ENCODE measurements at regions not wholly inside any gene's neighbourhood (a gene's known extent, or its start where the extent isn't known, plus 50 kb on each side); places are given as distances from the start of the nearest gene placed in this dataset.

DNA sequence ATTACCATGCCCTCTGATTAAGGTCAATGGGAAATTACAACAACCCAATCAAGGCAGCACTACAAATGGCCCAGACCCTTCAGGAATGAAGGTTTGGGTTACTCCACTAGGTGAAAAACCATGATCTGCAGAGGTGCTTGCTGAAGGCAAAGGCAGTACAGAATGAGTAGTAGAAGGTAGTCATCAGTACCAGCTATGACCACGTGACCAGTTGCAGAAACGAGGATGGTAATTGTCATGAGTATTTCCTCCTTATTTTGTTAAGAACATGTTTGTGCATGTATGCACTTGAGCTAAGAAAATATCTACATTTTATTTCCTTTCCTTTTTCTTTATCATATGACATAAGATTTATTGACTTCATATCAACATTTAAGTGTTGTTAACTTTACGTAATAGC is 607.1 kb downstream of the KCNT2 start:
- Mint-ChIP-seq H3K36me3 (ENCODE audit: low read depth) (no peaks in the 10 kb centered on the region), H3K9me3 (no peaks in the 10 kb centered on the region), H3K4me1 (ENCODE audit: low read depth) (no peaks in the 10 kb centered on the region), H3K27me3 (no peaks in the 10 kb centered on the region), H3K27ac (no peak overlapping the region), H3K4me3 (no peak overlapping the region)
- ATAC-seq = no peak
- TF ChIP-seq, protein P1, sequence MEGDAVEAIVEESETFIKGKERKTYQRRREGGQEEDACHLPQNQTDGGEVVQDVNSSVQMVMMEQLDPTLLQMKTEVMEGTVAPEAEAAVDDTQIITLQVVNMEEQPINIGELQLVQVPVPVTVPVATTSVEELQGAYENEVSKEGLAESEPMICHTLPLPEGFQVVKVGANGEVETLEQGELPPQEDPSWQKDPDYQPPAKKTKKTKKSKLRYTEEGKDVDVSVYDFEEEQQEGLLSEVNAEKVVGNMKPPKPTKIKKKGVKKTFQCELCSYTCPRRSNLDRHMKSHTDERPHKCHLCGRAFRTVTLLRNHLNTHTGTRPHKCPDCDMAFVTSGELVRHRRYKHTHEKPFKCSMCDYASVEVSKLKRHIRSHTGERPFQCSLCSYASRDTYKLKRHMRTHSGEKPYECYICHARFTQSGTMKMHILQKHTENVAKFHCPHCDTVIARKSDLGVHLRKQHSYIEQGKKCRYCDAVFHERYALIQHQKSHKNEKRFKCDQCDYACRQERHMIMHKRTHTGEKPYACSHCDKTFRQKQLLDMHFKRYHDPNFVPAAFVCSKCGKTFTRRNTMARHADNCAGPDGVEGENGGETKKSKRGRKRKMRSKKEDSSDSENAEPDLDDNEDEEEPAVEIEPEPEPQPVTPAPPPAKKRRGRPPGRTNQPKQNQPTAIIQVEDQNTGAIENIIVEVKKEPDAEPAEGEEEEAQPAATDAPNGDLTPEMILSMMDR (IDR thresholded peaks at IDR 0.05) = no peak
- POLR2A ChIA-PET = no interaction called here
- CTCF ChIA-PET = no interaction called here
- intact Hi-C loops (cut with micrococcal nuclease) = no loop called here
- no peak for DNase-seq

DNA sequence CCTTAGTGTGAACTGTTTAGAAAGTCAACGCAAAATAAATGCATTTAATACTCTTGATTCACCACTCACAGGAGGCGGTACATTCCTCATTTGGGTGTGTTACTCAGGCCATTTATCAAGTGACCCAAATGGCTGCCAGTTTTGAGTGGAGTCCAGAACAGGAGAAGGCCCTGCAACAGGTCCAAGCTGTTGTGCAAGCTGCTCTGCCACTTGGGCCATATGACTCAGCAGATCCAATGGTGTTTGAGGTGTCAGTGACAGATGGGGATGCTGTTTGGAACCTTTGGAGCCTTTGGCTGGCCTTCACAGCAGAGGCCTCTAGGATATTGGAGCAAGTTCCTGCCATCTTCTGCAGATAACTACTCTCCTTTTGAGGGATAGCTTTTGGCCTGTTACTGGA is 609.2 kb downstream of the KCNT2 start:
- no peak overlapping the region for H3K4me3 Mint-ChIP-seq
- no peak overlapping the region for H3K27ac Mint-ChIP-seq

DNA sequence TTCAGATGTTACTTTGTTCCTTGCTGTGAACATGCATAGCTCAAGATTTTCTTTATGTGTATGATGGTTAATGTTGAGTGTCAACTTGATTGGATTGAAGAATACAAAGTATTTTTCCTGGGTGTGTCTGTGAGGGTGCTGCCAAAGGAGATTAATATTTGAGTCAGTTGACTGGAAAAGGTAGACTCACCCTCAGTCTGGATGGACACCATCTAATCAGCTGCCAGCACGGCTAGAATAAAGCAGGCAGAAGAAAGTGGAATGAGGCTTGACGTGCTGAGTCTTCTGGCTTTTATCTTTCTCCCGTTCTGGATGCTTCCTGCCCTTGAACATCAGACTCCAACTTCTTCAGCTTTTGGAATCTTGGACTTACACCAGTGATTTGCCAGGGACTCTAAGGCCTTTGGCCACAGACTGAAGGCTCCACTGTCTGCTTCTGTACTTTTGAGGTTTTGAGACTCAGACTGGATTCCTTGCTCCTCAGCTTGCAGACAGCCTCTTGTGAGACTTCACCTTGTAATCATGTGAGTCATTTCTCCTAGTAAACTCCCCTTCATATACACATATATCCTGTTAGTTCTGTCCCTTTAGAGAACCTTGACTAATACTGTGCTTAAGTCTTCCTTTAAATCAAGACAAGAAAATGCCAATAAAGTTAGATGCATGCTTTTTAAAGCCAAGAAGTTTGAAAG is 626.6 kb downstream of the KCNT2 start:
- Mint-ChIP-seq H3K4me3 (no peak overlapping the region), H3K9me3 (no peaks in the 10 kb centered on the region), H3K27ac (no peak overlapping the region), H3K4me1 (ENCODE audit: low read depth) (no peaks in the 10 kb centered on the region), H3K36me3 (ENCODE audit: low read depth) (no peaks in the 10 kb centered on the region), H3K27me3 (no peaks in the 10 kb centered on the region)
- ATAC-seq (no peak), DNase-seq (no peak)
- ChIA-PET POLR2A (no interaction called here), CTCF (no interaction called here)
- intact Hi-C loops (cut with micrococcal nuclease) = no loop called here
- TF ChIP-seq, protein P1 (IDR thresholded peaks at IDR 0.05) = no peak

More for the DNA sequence above, 609.2 kb downstream of the KCNT2 start:
- no peak for ATAC-seq
- ChIA-PET POLR2A (no interaction called here), CTCF (no interaction called here)
- H3K27me3 Mint-ChIP-seq = no peaks in the 10 kb centered on the region
- no peaks in the 10 kb centered on the region for H3K4me1 Mint-ChIP-seq (ENCODE audit: low read depth)
- no peaks in the 10 kb centered on the region for H3K36me3 Mint-ChIP-seq (ENCODE audit: low read depth)
- DNase-seq = no peak
- no peaks in the 10 kb centered on the region for H3K9me3 Mint-ChIP-seq
- TF ChIP-seq, protein P1 (IDR thresholded peaks at IDR 0.05) = no peak
- intact Hi-C loops (cut with micrococcal nuclease) = no loop called here

DNA sequence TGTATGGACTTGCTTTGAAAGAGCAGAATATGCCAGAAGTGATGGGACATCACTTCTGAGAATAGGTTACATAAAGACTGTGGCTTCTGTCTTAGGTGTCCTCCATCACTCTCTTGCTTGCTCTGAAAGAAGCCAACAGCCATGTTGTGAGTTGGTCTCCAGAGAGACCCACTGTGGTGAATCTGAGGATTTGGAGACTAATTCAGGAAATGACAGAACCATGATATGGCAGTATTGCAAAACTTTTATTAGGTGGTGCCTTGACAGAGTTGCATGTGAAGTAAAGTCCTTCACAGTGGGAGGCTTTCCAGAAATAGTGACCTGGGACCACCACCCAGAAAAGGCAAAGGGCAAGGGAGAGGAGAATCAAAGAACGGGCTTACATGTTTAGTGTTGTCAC is 628.6 kb downstream of the KCNT2 start:
- CTCF ChIA-PET = no interaction called here
- intact Hi-C loops (cut with micrococcal nuclease) = no loop called here
- Mint-ChIP-seq H3K9me3 (no peaks in the 10 kb centered on the region), H3K27me3 (no peaks in the 10 kb centered on the region), H3K27ac (no peak overlapping the region), H3K4me3 (no peak overlapping the region), H3K4me1 (ENCODE audit: low read depth) (no peaks in the 10 kb centered on the region), H3K36me3 (ENCODE audit: low read depth) (no peaks in the 10 kb centered on the region)
- ATAC-seq = no peak
- TF ChIP-seq, protein P1 (IDR thresholded peaks at IDR 0.05) = no peak
- DNase-seq = no peak
- POLR2A ChIA-PET = no interaction called here

DNA sequence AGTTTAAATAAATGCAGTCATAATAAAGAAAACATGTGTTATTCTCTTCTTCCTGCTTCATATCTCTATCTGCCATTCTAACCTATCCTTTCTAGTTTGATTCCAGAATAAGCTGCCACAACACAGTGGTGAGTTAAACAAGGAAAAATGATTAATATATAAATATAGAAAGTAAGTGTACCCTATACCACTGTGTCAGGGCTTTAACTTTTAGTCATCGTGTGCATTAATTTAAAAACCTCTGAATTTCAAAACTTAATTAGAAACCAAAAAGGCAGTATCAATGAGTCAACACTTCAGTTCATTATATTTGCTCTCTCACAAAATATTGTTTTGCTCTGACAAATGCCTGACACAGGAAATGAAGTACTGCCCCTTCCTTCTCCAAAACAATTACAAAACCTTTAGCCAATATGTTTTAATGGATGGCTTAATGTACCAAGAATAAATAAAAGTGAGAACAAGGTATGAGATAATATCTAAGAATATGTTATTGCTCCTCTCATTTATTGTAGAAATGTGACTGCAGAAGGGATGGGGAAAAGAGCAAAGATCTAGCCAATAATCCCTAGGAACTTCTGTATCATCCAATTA is 634.8 kb downstream of the KCNT2 start:
- intact Hi-C loops (cut with micrococcal nuclease) = no loop called here
- no peak overlapping the region for H3K4me3 Mint-ChIP-seq
- H3K36me3 Mint-ChIP-seq (ENCODE audit: low read depth) = no peaks in the 10 kb centered on the region
- TF ChIP-seq, protein P1 (IDR thresholded peaks at IDR 0.05) = no peak
- DNase-seq = no peak
- POLR2A ChIA-PET = no interaction called here
- no peaks in the 10 kb centered on the region for H3K9me3 Mint-ChIP-seq
- no peak for ATAC-seq
- CTCF ChIA-PET = no interaction called here
- H3K27me3 Mint-ChIP-seq = no peaks in the 10 kb centered on the region
- no peaks in the 10 kb centered on the region for H3K4me1 Mint-ChIP-seq (ENCODE audit: low read depth)
- no peak overlapping the region for H3K27ac Mint-ChIP-seq
